HG03457 (cell line): ENCODE measurements at regions not wholly inside any gene's neighbourhood (a gene's known extent, or its start where the extent isn't known, plus 50 kb on each side); places are given as distances from the start of the nearest gene placed in this dataset.
"Not testable (repeated sequence)": the region's sequence is repeated elsewhere in the genome, so short reads cannot be mapped to it uniquely, and the experiment has no call there.

Experiments used
- ATAC-seq: cut with Tn5 transposase; IDR thresholded peaks from one replicate; pipeline ENCODE4 v1.9.1; 2021; ENCODE audit warnings: moderate number of reproducible peaks; ENCODE audit not compliant: unreplicated experiment

DNA sequence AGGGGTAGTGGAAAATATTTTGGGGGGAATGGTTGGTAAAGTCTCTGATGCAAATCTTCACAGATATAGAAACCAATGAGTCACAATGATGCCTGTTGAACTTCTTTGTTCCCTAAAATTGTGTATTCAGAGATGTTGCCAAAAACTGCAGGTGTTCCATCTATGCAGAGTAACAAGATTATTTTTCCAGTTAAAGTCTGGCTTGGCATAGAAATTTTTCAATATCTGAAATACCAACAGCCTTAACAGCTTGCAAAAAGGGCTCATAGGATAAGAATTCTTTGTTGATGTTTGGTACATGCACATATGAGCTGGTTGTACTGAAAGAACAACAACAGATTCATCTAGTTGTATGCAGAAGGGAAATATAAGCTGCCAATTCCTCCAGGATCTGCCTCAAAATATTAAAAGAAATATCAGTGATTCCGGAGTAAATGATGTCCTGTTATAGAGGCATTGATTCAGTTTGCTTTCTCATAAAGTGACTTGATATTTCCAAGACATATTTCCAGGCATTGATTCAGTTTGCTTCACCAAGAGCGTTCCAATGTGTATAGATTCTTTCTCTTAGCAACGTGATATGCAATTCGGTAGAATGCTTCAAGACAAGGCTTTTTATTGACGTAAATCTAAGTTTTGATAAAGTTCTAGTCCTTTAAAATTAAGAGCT is 564.4 kb downstream of the TMA16 start:
- ATAC-seq: no peak

DNA sequence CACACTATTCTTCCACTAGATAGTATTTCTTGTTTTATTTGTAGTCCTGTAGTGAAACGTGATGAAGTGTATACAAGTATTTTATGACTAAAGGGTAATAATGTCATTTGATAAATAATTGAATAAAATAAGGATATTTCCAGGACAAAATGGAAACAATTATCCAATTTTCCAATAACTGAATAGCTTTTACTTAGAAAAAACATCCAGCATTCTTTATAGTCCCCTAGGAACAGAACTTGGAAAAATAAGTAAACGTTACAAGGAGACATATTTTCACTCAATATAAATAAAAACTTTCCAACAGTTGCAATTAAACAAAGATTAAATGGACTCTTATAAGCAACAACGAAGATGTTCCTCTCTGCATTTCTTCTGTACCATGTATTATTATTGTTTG is 566.0 kb downstream of the TMA16 start:
- ATAC-seq: no peak

DNA sequence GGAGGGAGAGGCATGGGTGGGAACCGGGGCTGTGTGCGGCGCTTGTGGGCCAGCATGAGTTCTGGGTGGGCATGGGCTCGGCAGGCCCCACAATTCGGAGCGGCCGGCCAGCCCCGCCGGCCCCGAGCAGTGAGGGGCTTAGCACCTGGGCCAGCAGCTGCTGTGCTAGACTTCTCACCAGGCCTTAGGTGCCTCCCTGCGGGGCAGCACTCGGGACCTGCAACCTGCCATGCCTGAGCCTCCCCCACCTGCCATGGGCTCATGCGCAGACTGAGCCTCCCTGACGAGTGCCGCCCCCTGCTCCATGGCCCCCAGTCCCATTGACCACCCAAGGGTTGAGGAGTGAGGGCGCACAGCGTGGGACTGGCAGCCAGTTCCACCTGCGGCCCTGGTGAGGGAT is 573.9 kb downstream of the TMA16 start:
- ATAC-seq: no peak

DNA sequence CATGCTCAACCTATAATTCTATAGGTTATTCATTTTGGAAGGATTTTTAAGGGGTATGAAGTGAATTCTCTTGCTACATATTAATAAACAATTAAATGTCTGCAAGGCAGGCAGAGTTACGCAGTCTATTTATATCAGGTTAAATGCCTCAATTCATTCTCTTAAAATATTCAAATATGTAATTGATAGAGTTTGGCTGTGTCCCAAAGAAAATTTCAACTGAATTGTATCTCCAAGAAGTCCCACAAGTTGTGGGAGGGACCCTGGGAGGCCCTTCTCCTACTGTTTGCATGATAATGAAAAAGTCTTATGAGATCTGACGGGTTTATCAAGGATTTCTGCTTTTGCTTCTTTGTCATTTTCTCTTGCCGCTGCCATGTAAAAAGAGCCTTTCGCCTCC is 576.1 kb downstream of the TMA16 start:
- ATAC-seq: no peak

DNA sequence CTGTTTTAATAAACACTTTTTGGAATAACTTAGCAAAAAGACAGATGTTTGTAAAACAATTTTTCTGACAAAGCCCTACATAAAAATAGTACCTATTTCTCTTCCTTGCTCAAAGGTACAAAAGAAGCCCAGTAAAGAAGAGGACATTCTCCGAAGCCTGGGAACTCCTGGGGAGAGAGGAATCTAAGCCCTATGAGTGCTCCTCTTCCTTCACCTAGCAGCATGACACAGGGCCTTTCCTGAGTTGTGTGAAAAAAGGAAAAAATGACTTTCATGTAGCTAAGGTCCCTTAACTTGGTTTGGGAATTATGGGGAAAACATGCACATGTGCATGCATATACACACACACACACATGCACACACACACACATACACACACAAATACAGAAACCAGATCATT is 586.9 kb downstream of the TMA16 start:
- no peak for ATAC-seq

DNA sequence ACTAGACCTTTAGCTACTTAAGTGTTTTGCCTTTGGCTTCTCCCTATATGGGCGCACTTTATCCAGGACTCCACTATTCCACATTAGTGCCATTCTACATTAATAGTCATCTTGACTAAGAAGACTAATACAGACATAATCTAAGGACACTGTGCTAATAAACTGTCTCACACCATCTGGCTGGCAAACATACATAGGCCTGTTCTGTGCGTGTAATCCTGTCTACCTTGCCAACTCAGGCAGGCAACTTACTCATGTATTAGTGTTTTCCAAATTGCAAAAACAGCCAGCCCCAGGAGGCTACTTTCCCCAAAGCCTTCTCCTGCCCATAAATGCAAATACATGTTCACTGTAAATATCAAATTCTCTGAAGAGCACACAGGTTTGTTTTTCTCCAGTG is 587.3 kb downstream of the TMA16 start:
- ATAC-seq: no peak

DNA sequence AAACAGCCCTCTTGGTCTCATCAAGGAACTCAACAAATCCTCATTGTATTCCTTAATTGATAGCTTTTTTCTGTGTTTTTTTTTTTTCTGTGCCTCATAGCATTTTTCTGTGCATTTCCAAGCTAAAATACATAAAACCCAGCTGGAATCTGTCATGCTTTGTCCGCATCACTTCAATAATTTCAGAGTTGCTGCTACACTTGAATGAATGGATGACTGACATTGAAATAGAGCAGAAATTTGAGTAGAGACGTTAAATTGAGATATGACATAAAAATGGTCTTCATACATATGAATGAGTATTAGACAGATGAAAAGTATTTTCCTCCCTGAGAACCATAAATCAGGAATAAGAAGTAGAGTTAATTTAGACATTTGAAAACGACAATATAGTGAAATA is 593.2 kb downstream of the TMA16 start:
- no peak for ATAC-seq

DNA sequence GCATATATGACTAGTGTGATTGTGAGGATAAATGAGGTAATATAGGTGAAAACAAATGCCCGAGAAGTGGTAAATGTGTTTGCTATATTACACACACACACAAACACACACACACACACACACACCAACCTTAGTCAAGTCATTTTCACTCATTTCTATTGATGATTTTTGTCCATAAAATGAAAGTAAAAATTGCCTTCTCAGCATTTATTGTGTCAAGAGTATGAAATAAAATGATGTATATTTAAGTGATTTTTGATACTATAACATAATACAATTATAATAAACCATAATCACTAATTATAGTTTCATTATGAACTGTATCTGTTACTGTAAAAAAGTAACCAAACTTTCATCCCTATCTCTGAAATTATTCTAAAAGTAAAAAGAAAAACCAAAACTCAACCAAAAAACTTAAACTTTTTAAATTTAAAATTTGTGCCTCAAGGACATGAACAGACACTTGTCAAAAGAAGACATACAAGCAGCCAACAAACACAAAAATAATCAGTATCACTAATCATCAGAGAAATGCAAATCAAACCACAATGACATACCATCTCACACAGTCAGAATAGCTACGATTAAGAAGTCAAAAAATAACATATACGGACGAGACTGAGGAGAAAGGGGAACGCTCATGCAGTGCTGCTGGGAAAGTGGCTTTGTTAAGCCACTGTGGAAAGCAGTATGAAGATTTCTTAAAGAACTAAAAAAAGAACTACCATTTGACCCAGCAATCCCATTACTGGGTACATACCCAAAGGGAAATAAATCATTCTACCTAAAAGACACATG is 601.0 kb downstream of the TMA16 start:
- no peak for ATAC-seq

DNA sequence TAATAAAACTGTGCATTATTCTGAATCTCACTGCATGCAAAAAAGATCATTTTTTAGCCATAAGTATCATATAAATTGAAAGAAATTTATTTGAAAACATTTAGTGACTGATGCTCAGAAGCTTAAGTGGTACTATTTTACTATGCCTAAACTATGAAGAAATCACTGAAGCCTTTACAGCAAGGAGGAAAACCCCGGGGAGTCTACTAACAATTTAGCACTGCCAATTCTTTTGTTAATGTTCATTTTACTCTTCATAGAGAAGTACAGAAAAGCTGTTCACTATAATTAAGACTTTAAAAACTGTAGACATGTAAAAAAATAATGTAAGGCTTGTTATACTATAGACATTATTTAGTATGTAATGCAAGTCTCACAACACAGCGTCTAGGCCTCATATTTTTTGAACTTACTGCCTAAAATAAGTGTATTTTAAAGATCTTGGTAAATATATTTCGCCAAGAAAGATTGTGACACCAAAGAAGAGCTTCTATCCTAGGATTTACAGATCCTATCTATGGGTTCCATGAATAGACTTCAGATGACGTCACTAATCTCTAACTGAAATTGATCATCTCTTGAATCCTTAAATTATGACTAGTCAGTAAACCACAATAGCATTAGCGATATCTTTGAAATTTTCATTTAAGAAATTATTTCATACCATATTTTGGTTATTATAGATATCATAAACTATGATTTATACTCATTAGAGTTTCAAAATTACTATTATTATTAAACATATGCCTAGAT is 602.5 kb downstream of the TMA16 start:
- no peak for ATAC-seq

DNA sequence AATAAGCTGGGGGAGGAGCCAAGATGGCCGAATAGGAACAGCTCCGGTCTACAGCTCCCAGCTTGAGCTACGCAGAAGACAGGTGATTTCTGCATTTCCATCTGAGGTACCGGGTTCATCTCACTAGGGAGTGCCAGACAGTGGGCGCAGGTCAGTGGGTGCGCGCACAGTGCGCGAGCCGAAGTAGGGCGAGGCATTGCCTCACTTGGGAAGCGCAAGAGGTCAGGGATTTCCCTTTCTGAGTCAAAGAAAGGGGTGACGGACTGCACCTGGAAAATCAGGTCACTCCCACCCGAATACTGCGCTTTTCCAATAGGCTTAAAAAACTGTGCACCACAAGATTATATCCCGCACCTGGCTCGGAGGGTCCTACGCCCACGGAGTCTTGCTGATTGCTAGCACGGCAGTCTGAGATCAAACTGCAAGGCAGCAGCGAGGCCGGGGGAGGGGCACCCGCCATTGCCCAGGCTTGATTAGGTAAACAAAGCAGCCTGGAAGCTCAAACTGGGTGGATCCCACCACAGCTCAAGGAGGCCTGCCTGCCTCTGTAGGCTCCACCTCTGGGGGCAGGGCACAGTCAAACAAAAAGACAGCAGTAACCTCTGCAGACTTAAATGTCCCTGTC is 606.4 kb downstream of the TMA16 start:
- ATAC-seq: not testable (repeated sequence)

DNA sequence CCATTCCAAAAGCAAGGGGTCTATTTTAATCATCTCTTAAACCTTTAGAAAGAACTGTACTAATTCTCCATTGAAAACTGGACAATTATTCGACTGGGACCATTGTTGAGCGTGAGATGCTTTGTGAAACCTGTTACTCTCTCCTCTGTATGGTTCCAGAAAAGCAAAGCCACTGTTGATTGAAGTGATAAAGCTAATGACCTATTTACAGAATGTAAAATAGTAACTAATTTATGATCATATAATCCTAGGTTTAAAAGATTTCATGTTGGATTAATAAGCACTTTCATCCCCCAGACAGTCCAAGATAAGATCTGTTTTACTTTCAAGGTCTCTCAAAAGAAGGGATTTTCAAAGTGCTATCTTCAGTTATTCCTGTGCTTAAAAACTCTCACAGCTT is 614.5 kb downstream of the TMA16 start:
- ATAC-seq: no peak

DNA sequence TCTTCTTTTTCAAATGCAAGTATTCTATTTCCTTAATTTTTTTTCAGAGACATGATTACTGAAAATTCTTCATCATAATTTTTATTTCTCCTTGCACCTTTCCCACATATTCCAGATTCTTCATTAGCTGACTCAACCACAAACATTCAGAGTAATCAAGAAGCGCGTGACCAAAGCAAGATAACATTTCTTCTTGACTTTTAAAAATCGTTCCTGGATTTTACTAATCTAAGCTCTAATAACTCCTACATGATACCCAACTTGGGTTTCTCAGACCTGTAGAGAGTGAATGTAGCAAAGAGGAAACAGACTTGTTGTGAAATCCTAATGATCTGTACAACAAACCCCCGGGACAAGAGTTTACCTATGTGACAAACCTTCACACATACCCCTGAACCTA is 615.0 kb downstream of the TMA16 start:
- no peak for ATAC-seq

DNA sequence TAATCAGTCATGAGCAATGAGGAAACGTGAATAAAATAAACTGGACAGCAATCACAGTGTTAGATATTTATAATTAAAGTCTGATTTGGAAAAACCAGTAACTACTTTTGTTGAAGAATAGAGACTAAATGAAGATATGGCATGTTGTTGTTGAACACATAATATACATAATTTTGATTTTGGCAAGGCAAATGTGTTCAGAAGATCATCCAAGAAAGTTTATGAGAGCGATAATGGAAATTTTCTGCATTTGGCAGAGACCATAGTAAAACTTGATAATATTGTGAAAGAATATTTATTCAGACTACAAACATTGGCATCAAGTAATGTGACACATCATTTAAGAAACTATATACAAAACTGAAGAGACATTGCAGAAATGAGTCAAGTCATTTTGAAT is 620.7 kb downstream of the TMA16 start:
- ATAC-seq: no peak

DNA sequence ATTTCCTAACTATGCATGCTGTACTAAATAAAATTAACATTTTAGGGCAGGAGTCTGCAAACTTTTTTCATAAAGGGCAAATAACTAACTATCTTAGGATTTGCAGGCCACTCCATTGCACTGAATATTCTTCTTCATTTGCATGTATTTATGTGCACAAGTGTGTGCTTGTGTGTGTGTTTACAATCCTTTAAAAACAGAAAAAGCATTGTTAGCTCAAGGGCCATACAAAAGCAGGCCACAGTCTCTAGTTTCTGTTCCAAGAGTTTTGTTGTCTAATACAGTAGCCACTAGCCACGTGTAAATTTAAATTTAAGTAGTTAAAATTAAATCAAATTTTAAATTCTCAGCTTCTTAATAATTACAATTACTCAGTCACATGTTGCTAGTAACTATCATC is 621.8 kb downstream of the TMA16 start:
- no peak for ATAC-seq

DNA sequence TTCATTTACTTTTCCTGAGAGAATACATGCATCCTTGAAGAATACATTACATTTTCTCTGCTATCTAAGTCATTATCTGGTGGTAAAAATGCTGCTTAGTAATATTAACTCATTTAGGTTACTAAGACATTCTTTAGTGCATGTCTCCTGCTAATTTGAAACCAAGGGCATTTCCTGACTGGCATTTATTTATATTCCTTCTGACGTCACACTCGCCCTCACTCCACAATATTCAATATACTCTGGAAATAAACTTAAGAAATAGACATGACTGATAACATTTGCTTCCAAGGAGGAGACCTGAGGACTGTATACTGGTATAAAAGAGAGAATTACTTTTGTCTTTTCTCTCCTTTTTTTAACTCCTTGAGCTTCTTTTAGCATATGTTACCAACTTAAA is 619.5 kb upstream of the SMIM31 start:
- no peak for ATAC-seq

DNA sequence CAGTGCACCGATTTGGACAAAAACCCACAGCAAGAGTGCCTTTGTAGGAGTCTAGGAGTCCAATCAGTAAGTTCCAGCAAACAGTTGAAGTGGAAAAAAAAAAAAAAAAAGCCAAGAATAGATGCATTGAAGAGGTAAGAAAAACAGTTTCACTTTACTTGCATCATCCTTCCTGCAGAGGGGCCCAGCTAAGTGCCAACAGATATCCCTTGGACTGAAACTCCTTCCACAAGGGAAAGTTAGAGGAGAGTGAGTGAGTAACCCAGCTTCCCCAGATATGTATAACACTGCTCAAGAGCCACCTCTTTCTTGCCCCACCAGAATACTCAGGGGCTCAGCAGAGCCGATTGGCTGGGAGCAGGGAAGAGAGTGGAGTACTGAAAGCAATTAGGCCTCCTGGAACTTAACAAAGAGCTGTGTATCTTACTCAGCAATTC is 617.7 kb upstream of the SMIM31 start:
- no peak for ATAC-seq

DNA sequence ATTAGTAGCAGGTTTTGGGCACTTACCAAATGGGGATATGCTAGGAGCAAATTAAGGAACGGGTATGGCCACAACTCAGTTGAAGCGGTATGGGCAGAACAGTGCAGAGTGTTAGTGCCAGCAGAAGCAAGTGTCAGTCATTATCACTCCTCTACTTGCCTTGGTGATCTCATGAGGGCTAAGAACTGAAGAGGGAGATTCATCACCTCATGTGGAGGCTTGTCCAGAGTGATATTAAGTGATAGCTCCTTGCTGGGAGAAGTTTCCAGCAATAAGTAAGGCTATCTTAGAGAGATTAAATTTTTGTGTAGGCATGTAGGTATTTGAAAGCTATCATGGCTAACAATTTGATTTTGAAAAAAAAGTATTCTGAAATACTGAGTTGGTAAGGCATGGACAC is 615.4 kb upstream of the SMIM31 start:
- no peak for ATAC-seq

DNA sequence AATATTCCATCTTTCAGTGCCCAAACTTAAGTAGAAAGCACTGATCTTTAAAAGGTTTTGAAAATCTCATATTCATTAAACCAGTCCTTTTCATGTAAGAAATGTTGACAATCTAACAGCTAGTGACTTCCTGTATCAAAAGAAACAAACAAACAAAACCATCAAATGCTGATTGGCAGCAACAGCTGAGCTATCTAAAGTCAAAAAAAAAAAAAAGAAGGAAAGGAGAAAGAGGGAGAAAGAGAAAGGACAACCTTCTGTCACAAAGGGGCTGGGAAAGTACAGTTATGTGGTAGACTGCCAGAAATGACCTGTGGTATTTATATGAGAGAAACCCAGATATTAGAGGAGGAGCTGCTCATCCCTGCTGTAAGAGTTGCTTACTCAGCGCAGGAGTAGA is 614.6 kb upstream of the SMIM31 start:
- no peak for ATAC-seq

DNA sequence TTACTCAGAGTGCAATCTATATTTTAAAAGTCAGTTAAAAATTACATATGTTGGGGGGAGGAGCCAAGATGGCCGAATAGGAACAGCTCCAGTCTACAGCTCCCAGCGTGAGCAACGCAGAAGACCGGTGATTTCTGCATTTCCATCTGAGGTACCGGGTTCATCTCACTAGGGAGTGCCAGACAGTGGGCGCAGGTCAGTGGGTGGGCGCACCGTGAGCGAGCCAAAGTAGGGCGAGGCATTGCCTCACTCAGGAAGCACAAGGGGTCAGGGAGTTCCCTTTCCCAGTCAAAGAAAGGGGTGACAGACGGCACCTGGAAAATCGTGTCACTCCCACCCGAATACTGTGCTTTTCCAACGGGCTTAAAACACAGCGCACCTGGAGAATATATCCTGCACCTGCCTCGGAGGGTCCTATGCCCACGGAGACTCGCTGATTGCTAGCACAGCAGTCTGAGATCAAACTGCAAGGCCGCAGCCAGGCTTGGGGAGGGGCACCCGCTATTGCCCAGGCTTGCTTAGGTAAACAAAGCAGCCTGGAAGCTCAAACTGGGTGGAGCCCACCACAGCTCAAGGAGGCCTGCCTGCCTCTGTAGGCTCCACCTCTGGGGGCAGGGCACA is 612.1 kb upstream of the SMIM31 start:
- ATAC-seq: not testable (repeated sequence)

DNA sequence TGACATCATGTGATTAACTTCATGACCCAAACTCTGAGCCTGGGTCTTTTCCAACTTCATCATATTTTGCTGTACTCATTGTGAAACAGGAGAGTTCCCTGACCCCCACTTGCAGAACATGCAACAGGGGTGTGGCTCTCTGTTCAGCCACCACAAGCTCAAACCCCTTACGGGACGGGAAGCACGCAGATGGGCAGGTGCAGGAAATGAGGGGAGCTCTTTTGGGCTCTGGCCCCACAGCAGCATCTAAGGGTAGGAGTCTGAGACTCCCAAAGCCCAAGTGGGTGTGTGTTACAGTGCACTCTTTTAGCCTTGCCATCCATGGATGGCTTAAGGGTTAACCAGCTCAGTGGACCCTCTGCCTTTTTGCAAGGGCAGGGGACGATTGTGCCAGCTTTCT is 599.5 kb upstream of the SMIM31 start:
- ATAC-seq: no peak

DNA sequence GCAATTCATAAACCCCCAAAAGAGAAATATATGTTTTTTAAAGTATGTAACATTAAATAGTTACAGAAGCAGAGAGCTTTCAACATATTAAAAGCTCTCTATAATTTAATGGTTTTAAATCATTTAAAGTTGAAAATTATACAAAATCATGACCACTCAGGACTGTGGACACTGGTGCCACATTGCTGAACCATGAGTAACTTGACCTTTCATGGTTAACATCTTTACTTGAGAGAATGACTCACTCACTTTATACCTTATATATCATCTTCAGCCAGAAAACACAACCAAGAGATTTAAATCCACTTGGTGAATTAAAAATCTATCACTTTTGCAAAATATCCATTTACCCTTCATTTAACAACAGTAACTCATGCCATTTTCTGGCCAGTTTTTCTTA is 584.3 kb upstream of the SMIM31 start:
- no peak for ATAC-seq
